ENCODE measurements at regions not wholly inside any gene's neighbourhood (a gene's known extent, or its start where the extent isn't known, plus 50 kb on each side); places are given as distances from the start of the nearest gene placed in this dataset.

- no peak for TF ChIP-seq CTCF (IDR thresholded peaks at IDR 0.05)
- TF ChIP-seq POLR2A (IDR thresholded peaks at IDR 0.05) = no peak
- TF ChIP-seq EP300 (IDR thresholded peaks at IDR 0.05; ENCODE audit: low read depth) = no peak
- no peak for TF ChIP-seq POLR2AphosphoS5 (IDR thresholded peaks at IDR 0.05)
These were observed 169.2 kb downstream of the ASB1 start for GRCh38 chr2:238595750-238596570.

Data from transverse colon (tissue), 4 donors.